ENCODE measurements at regions not wholly inside any gene's neighbourhood (a gene's known extent, or its start where the extent isn't known, plus 50 kb on each side); places are given as distances from the start of the nearest gene placed in this dataset.

GRCh38 chr13:50227361-50227760, 212.1 kb downstream of the KCNRG start:
- TF ChIP-seq, protein P1, sequence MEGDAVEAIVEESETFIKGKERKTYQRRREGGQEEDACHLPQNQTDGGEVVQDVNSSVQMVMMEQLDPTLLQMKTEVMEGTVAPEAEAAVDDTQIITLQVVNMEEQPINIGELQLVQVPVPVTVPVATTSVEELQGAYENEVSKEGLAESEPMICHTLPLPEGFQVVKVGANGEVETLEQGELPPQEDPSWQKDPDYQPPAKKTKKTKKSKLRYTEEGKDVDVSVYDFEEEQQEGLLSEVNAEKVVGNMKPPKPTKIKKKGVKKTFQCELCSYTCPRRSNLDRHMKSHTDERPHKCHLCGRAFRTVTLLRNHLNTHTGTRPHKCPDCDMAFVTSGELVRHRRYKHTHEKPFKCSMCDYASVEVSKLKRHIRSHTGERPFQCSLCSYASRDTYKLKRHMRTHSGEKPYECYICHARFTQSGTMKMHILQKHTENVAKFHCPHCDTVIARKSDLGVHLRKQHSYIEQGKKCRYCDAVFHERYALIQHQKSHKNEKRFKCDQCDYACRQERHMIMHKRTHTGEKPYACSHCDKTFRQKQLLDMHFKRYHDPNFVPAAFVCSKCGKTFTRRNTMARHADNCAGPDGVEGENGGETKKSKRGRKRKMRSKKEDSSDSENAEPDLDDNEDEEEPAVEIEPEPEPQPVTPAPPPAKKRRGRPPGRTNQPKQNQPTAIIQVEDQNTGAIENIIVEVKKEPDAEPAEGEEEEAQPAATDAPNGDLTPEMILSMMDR (IDR thresholded peaks at IDR 0.05): no peak
- no peak for TF ChIP-seq POLR2A (IDR thresholded peaks at IDR 0.05)

Data from body of pancreas (tissue), 4 donors.